Erythroblast (primary cell): ENCODE measurements at regions not wholly inside any gene's neighbourhood (a gene's known extent, or its start where the extent isn't known, plus 50 kb on each side); places are given as distances from the start of the nearest gene placed in this dataset.

Experiments
- GATA1 ChIP-seq: IDR thresholded peaks from 2 replicates; pipeline ENCODE4 v1.6.1; 2011; ENCODE audit warnings: low read depth, mild to moderate bottlenecking, control low read depth, low read length, moderate library complexity
- POLR2A ChIP-seq: IDR thresholded peaks from 2 replicates; pipeline ENCODE4 v1.6.1; 2011; ENCODE audit warnings: mild to moderate bottlenecking, low read length

- TF ChIP-seq POLR2A, result no peak
- TF ChIP-seq GATA1, result no peak
Observed at GRCh38 chr2:133986081-133986837, 267.6 kb upstream of the MGAT5 start.
